Thyroid gland (tissue), 4 donors: ENCODE measurements at regions not wholly inside any gene's neighbourhood (a gene's known extent, or its start where the extent isn't known, plus 50 kb on each side); places are given as distances from the start of the nearest gene placed in this dataset.

Source experiments
- POLR2A ChIP-seq, 2 donors: fragments of 450-650 bp; IDR thresholded peaks; one replicate each; pipeline ENCODE4 v1.6.1; 2017; ENCODE audit warnings: antibody characterized with exemption in 2 of 2, mild to moderate bottlenecking in 2 of 2, moderate library complexity in 1 of 2
- TF ChIP-seq, protein P1 (sequence below), 6 experiments: fragments of 200-600 bp in 3 of 6; fragments of 450-650 bp in 3 of 6; sonication (generic) in 3 of 6; IDR thresholded peaks; one replicate each; pipeline ENCODE4 v1.5.1; 2016 to 2019; ENCODE audit warnings: antibody characterized with exemption in 6 of 6, mild to moderate bottlenecking in 2 of 6, inconsistent platforms in 1 of 6, moderate library complexity in 1 of 6

- TF ChIP-seq, protein P1, sequence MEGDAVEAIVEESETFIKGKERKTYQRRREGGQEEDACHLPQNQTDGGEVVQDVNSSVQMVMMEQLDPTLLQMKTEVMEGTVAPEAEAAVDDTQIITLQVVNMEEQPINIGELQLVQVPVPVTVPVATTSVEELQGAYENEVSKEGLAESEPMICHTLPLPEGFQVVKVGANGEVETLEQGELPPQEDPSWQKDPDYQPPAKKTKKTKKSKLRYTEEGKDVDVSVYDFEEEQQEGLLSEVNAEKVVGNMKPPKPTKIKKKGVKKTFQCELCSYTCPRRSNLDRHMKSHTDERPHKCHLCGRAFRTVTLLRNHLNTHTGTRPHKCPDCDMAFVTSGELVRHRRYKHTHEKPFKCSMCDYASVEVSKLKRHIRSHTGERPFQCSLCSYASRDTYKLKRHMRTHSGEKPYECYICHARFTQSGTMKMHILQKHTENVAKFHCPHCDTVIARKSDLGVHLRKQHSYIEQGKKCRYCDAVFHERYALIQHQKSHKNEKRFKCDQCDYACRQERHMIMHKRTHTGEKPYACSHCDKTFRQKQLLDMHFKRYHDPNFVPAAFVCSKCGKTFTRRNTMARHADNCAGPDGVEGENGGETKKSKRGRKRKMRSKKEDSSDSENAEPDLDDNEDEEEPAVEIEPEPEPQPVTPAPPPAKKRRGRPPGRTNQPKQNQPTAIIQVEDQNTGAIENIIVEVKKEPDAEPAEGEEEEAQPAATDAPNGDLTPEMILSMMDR (IDR thresholded peaks at IDR 0.05): no peak
- TF ChIP-seq POLR2A (IDR thresholded peaks at IDR 0.05): no peak
Observed at GRCh38 chr2:173772205-173772604, 193.0 kb downstream of the SP3 start.
